ENCODE measurements at regions not wholly inside any gene's neighbourhood (a gene's known extent, or its start where the extent isn't known, plus 50 kb on each side); places are given as distances from the start of the nearest gene placed in this dataset.
"Not testable (repeated sequence)": the region's sequence is repeated elsewhere in the genome, so short reads cannot be mapped to it uniquely, and the experiment has no call there.

DNA sequence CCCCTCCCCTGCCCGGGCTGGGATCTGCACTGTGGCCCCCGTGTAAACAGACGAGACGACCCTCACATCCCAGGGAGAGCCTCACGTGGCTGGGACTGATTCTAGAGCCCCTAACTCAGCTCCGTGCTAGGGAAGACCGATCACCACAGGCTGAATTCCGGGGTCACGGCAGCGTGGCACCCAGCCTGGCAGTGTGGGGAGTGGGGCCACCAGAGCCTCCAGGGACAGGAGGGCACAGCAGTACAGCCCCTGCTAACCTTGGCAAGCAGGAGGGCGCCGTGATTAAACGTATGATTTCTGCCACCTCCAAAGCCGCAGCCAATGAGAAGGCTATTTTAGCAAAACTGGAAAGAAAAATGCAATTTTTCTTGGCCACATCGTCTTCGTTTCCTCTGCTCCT is 188.3 kb downstream of the NPIPB11 start:
- TF ChIP-seq, protein P1, sequence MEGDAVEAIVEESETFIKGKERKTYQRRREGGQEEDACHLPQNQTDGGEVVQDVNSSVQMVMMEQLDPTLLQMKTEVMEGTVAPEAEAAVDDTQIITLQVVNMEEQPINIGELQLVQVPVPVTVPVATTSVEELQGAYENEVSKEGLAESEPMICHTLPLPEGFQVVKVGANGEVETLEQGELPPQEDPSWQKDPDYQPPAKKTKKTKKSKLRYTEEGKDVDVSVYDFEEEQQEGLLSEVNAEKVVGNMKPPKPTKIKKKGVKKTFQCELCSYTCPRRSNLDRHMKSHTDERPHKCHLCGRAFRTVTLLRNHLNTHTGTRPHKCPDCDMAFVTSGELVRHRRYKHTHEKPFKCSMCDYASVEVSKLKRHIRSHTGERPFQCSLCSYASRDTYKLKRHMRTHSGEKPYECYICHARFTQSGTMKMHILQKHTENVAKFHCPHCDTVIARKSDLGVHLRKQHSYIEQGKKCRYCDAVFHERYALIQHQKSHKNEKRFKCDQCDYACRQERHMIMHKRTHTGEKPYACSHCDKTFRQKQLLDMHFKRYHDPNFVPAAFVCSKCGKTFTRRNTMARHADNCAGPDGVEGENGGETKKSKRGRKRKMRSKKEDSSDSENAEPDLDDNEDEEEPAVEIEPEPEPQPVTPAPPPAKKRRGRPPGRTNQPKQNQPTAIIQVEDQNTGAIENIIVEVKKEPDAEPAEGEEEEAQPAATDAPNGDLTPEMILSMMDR (IDR thresholded peaks at IDR 0.05): not testable (repeated sequence)
- TF ChIP-seq POLR2AphosphoS5, POLR2A (IDR thresholded peaks at IDR 0.05): not testable (repeated sequence)

All from suprapubic skin (tissue), 4 donors.